GM21619 (cell line): ENCODE measurements at regions not wholly inside any gene's neighbourhood (a gene's known extent, or its start where the extent isn't known, plus 50 kb on each side); places are given as distances from the start of the nearest gene placed in this dataset.

Source experiments
- ATAC-seq: cut with Tn5 transposase; IDR thresholded peaks from one replicate; pipeline ENCODE4 v1.9.1; 2021; ENCODE audit not compliant: unreplicated experiment

- no peak for ATAC-seq
These were observed 189.1 kb upstream of the PITRM1 start for GRCh38 chr10:3361640-3362039.

GRCh38 chr10:3357737-3358136, 185.2 kb upstream of the PITRM1 start:
- no peak for ATAC-seq

GRCh38 chr10:3355536-3355935, 183.0 kb upstream of the PITRM1 start:
- no peak for ATAC-seq

- ATAC-seq, result no peak
These were observed 181.8 kb upstream of the PITRM1 start for GRCh38 chr10:3354174-3354900.

- no peak for ATAC-seq
These were observed 180.7 kb upstream of the PITRM1 start for GRCh38 chr10:3353235-3353634.

- ATAC-seq, result no peak
These were observed 178.2 kb upstream of the PITRM1 start for GRCh38 chr10:3350617-3351258.

GRCh38 chr10:3350205-3350604, 177.6 kb upstream of the PITRM1 start:
- no peak for ATAC-seq

- ATAC-seq, result no peak
These were observed 176.0 kb upstream of the PITRM1 start for GRCh38 chr10:3348564-3348963.

- ATAC-seq, result no peak
These were observed 175.0 kb upstream of the PITRM1 start for GRCh38 chr10:3347413-3348182.

- ATAC-seq, result no peak
These were observed 174.3 kb upstream of the PITRM1 start for GRCh38 chr10:3346851-3347250.

- no peak for ATAC-seq
These were observed 170.2 kb upstream of the PITRM1 start for GRCh38 chr10:3342771-3343170.

GRCh38 chr10:3340127-3340730, 167.6 kb upstream of the PITRM1 start:
- ATAC-seq, result no peak

GRCh38 chr10:3339531-3339950, 167.0 kb upstream of the PITRM1 start:
- no peak for ATAC-seq

- ATAC-seq, result no peak
These were observed 166.5 kb upstream of the PITRM1 start for GRCh38 chr10:3339121-3339520.

- ATAC-seq, result no peak
These were observed 165.2 kb upstream of the PITRM1 start for GRCh38 chr10:3337741-3338140.

GRCh38 chr10:3336673-3337293, 164.2 kb upstream of the PITRM1 start:
- ATAC-seq, result no peak

- no peak for ATAC-seq
These were observed 160.8 kb upstream of the PITRM1 start for GRCh38 chr10:3333426-3333825.

GRCh38 chr10:3331690-3332230, 159.2 kb upstream of the PITRM1 start:
- no peak for ATAC-seq

- ATAC-seq, result no peak
These were observed 158.6 kb upstream of the PITRM1 start for GRCh38 chr10:3331187-3331586.

GRCh38 chr10:3330663-3331062, 158.1 kb upstream of the PITRM1 start:
- no peak for ATAC-seq
